ENCODE measurements at regions not wholly inside any gene's neighbourhood (a gene's known extent, or its start where the extent isn't known, plus 50 kb on each side); places are given as distances from the start of the nearest gene placed in this dataset.
A peak's percentile ranks its signal among the peaks of the same experiment; 100 is the strongest.

DNA sequence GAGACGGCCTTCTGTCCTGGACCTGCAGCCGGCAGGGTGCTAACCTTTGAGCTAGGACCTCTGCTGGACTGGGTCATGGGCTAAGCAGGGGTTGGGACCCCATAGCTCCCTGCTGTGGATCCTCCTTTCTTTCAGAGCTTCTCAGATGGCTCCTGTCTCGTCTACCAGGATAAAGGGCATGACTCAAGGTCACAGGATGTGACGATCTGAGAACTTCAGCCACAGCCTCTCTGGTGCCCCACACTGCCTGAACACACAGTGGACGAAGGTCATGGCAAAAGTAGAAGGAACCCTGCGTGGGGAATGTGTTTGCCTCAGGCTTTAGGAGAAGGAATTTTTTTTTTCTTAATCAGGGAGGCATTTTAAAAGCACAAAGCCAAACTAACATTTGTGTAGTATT is 196.7 kb downstream of the TRIM29 start:
- BruUV-seq (replicated peaks), result no TSS peak
- Histone ChIP-seq H3K4me3 (replicated peaks in 1 of 3; ENCODE audit: insufficient read depth in 1 of 3, low read depth in 2 of 3, low read length in 3 of 3) (no peak overlapping the region), H3K9me3 (ENCODE audit: low read length) (no peaks in the 10 kb centered on the region), H3K79me2 (ENCODE audit: insufficient read depth, low read length) (no peaks in the 10 kb centered on the region), H4K20me1 (ENCODE audit: insufficient read depth, low read length) (no peaks in the 10 kb centered on the region), H3K9ac (ENCODE audit: insufficient read depth, low read depth, low read length) (no peak overlapping the region), H3K4me2 (ENCODE audit: low read depth, low read length) (no peak overlapping the region), H2AFZ (ENCODE audit: low read length) (no peak overlapping the region), H3K36me3 (replicated peaks in 1 of 2; ENCODE audit: control insufficient read depth in 1 of 2, insufficient read depth in 2 of 2, low read length in 2 of 2) (no peaks in the 10 kb centered on the region), H3K4me1 (ENCODE audit: insufficient read depth, low read length) (peaks cover 10% of the 10 kb centered on the region), H3K27me3 (ENCODE audit: control insufficient read depth in 1 of 2, insufficient read depth in 2 of 2, low read length in 2 of 2) (peaks cover 2 to 3% of the 10 kb centered on the region in 2 experiments; a peak in 2 of 5 replicates), H3K27ac (ENCODE audit: extremely low read length, insufficient read depth, low read length) (no peak overlapping the region)
- ATAC-seq, result peak; percentile 48
- no peak for DNase-seq (ENCODE audit: low spot score)
- intact Hi-C loops (cut with micrococcal nuclease; ENCODE audit: unreplicated experiment), result no loop called here
- in situ Hi-C loops (cut with HindIII; ENCODE audit: extremely low pct_ligation_motif_present, low pct_unique_long_range_greater_than_20kb), result no loop called here
- CTCF ChIA-PET (ENCODE audit: low intra/inter-chr PET ratio, low total read pairs), result no interaction called here
- no peak for TF ChIP-seq ZNF850 (CRISPR knock-in tag; conservative IDR thresholded peaks at IDR 0.05)
- POLR2A ChIA-PET, result no interaction called here
- no peak for FAIRE-seq
- 0% methylated on average over 4 of the region's 6 CpGs for WGBS (ENCODE audit: low lambda C conversion rate)

DNA sequence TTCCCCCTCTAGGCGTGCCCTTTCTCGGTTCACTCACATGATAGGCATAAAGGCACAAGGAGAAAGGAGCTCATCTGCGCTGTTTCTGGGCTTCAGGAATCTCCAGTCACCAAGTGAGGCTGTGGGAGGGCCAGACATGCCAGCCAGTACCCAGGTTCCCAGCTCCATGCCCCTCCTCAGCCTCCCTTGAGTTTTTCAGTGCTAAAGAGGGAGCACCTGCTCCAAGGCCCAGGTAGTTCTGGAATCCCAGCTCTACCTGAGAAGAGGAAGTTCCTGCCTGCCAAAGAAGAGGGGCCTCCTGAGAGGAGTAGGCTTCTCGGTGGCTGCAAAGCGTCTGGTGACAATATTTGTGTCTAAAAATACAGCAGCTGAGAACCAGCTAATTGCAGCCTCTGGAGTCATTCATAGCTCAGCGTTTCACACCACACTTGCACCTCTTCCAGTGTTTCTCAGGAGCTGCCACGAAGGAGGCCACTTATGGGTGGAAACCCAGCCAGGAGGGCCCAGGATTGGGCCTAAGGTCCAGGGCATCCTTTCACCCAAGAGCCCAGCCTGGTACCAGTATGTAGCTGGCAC is 197.4 kb downstream of the TRIM29 start:
- Histone ChIP-seq H3K27ac (ENCODE audit: extremely low read length, insufficient read depth, low read length) (no peak overlapping the region), H4K20me1 (ENCODE audit: insufficient read depth, low read length) (no peaks in the 10 kb centered on the region), H2AFZ (ENCODE audit: low read length) (no peak overlapping the region), H3K4me3 (replicated peaks in 1 of 3; ENCODE audit: insufficient read depth in 1 of 3, low read depth in 2 of 3, low read length in 3 of 3) (no peak overlapping the region), H3K4me2 (ENCODE audit: low read depth, low read length) (no peak overlapping the region), H3K27me3 (ENCODE audit: control insufficient read depth in 1 of 2, insufficient read depth in 2 of 2, low read length in 2 of 2) (peaks cover 2 to 3% of the 10 kb centered on the region in 2 experiments; a peak in 2 of 5 replicates), H3K36me3 (replicated peaks in 1 of 2; ENCODE audit: control insufficient read depth in 1 of 2, insufficient read depth in 2 of 2, low read length in 2 of 2) (no peaks in the 10 kb centered on the region), H3K9ac (ENCODE audit: insufficient read depth, low read depth, low read length) (no peak overlapping the region), H3K9me3 (ENCODE audit: low read length) (no peaks in the 10 kb centered on the region), H3K4me1 (ENCODE audit: insufficient read depth, low read length) (peaks cover 10% of the 10 kb centered on the region), H3K79me2 (ENCODE audit: insufficient read depth, low read length) (no peaks in the 10 kb centered on the region)
- no peak for FAIRE-seq
- ChIA-PET CTCF (ENCODE audit: low intra/inter-chr PET ratio, low total read pairs) (no interaction called here), POLR2A (no interaction called here)
- TF ChIP-seq, protein P1, sequence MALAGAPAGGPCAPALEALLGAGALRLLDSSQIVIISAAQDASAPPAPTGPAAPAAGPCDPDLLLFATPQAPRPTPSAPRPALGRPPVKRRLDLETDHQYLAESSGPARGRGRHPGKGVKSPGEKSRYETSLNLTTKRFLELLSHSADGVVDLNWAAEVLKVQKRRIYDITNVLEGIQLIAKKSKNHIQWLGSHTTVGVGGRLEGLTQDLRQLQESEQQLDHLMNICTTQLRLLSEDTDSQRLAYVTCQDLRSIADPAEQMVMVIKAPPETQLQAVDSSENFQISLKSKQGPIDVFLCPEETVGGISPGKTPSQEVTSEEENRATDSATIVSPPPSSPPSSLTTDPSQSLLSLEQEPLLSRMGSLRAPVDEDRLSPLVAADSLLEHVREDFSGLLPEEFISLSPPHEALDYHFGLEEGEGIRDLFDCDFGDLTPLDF (CRISPR knock-in tag; IDR thresholded peaks at IDR 0.05), result no peak
- TF ChIP-seq, protein P2, sequence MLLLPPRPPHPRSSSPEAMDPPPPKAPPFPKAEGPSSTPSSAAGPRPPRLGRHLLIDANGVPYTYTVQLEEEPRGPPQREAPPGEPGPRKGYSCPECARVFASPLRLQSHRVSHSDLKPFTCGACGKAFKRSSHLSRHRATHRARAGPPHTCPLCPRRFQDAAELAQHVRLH (CRISPR knock-in tag; IDR thresholded peaks at IDR 0.05; ENCODE audit: borderline replicate concordance, low read depth), result no peak
- no peak for TF ChIP-seq CHD2 (IDR thresholded peaks at IDR 0.05; ENCODE audit: low read depth, low read length)
- in situ Hi-C loops (cut with HindIII; ENCODE audit: extremely low pct_ligation_motif_present, low pct_unique_long_range_greater_than_20kb), result no loop called here
- DNase-seq (ENCODE audit: low spot score), result no peak
- BruUV-seq (replicated peaks), result no TSS peak
- ATAC-seq, result no peak
- 0% methylated on average over 4 of the region's 7 CpGs for WGBS (ENCODE audit: low lambda C conversion rate)
- intact Hi-C loops (cut with micrococcal nuclease; ENCODE audit: unreplicated experiment), result no loop called here

Measured in HepG2 (cell line).